K562 (cell line): ENCODE measurements at regions not wholly inside any gene's neighbourhood (a gene's known extent, or its start where the extent isn't known, plus 50 kb on each side); places are given as distances from the start of the nearest gene placed in this dataset.

Experiments used
- ATAC-seq: fragments of 200-7000 bp; cut with Tn5 transposase; 3 replicates; pipeline ENCODE4 v1.9.1; 2020; ENCODE audit warnings: moderate library complexity
- BruUV-seq: library from RNA; stranded (reverse); fragments of 400-500 nt; replicated peaks from 2 replicates; lab custom pipeline; 2021; lab: Mats Ljungman, UMichigan
- CTCF ChIA-PET: fragments of 300-600 bp; formaldehyde crosslinking; extraction: SDS; loops from one replicate; lab custom pipeline; 2021; ENCODE audit warnings: low intra/inter-chr PET ratio; lab: Yijun Ruan, JAX
- POLR2A ChIA-PET: fragments of 300-600, 350-650 bp; sonication (Branson Sonifier 250); formaldehyde crosslinking; extraction: SDS; loops from one replicate; lab custom pipeline; 2021; ENCODE audit warnings: antibody characterized with exemption, inconsistent platforms; lab: Yijun Ruan, JAX
- DNase-seq, 4 experiments: peaks; one replicate each; pipeline versions ENCODE4 v3.0.0 to v3.0.0-alpha.2; 2011 to 2018; ENCODE audit warnings: low spot score in 3 of 4, mixed read lengths in 3 of 4; ENCODE audit errors: extremely low read depth in 1 of 4
- FAIRE-seq: peaks from 2 replicates; lab custom pipeline; 2011; peaks lifted over from hg19 to GRCh38; lab: Jason Lieb, UNC
- H2AFZ ChIP-seq: 2 replicates; pipeline ENCODE4 v1.6.0; 2011; ENCODE audit warnings: low read depth, low read length, control low read depth, inconsistent platforms
- H3K27ac ChIP-seq: fragments of 200-600 bp; 3 replicates; pipeline ENCODE4 v1.8.0; 2011; ENCODE audit warnings: low read depth, mild to moderate bottlenecking, control low read depth, inconsistent platforms, low read length, moderate library complexity, mixed read lengths; ENCODE audit errors: extremely low read depth
- H3K27me3 ChIP-seq, 2 experiments: fragments of 300-600 bp in 1 of 2; 2 replicates in 1 of 2; 3 replicates in 1 of 2; pipeline versions ENCODE4 v1.6.0 to v1.8.0; 2011; ENCODE audit warnings: inconsistent platforms in 2 of 2, low read length in 2 of 2, mild to moderate bottlenecking in 1 of 2, mixed read lengths in 1 of 2, moderate library complexity in 1 of 2; ENCODE audit not compliant: control insufficient read depth in 2 of 2, insufficient read depth in 2 of 2
- H3K36me3 ChIP-seq: fragments of 300-600 bp; 3 replicates; pipeline ENCODE4 v1.8.0; 2011; ENCODE audit warnings: mild to moderate bottlenecking, low read length, inconsistent platforms; ENCODE audit not compliant: control insufficient read depth, insufficient read depth
- H3K4me1 ChIP-seq, 2 experiments: fragments of 200-600 bp in 1 of 2; replicated peaks in 1 of 2; 2 replicates in 1 of 2; 3 replicates in 1 of 2; pipeline versions ENCODE4 v1.5.1 to v1.8.0; 2011; ENCODE audit warnings: inconsistent platforms in 2 of 2, low read length in 2 of 2, mild to moderate bottlenecking in 1 of 2, mixed read lengths in 1 of 2, moderate library complexity in 1 of 2; ENCODE audit not compliant: control insufficient read depth in 2 of 2, insufficient read depth in 2 of 2
- H3K4me2 ChIP-seq: 2 replicates; pipeline ENCODE4 v1.6.1; 2011; ENCODE audit warnings: low read length, control low read depth, inconsistent platforms, mixed read lengths; ENCODE audit not compliant: insufficient read depth
- H3K4me3 ChIP-seq: fragments of 200-600 bp; sonication (generic), shearing (Covaris generic); 2 replicates; pipeline ENCODE4 v1.5.1; 2016; ENCODE audit warnings: control low read depth, inconsistent platforms
- H3K79me2 ChIP-seq: fragments of 200-600 bp; 3 replicates; pipeline ENCODE4 v1.8.0; 2011; ENCODE audit warnings: low read length, inconsistent platforms; ENCODE audit not compliant: control insufficient read depth, insufficient read depth
- H3K9ac ChIP-seq, 2 experiments: 2 replicates each; pipeline versions ENCODE4 v1.6.0 to v1.6.1; 2011; ENCODE audit warnings: low read depth in 2 of 2, low read length in 2 of 2, control low read depth in 1 of 2, inconsistent platforms in 1 of 2, mild to moderate bottlenecking in 1 of 2, mixed read lengths in 1 of 2; ENCODE audit not compliant: insufficient read depth in 1 of 2
- H3K9me1 ChIP-seq: one replicate; pipeline ENCODE4 v1.6.0; 2011; ENCODE audit warnings: inconsistent platforms, mild to moderate bottlenecking, low read length, moderate library complexity; ENCODE audit not compliant: control insufficient read depth, insufficient read depth
- H3K9me3 ChIP-seq: replicated peaks from 2 replicates; pipeline ENCODE4 v1.5.1; 2011; ENCODE audit warnings: low read depth, low read length, inconsistent platforms; ENCODE audit not compliant: control insufficient read depth, insufficient read depth
- H4K20me1 ChIP-seq: replicated peaks from 2 replicates; pipeline ENCODE4 v1.6.1; 2011; ENCODE audit warnings: low read length, inconsistent platforms, mixed read lengths; ENCODE audit not compliant: control insufficient read depth, insufficient read depth
- ERF ChIP-seq: fragments of 450-650 bp; formaldehyde crosslinking; IDR thresholded peaks from 2 replicates; pipeline ENCODE4 v1.4.0; 2020; ENCODE audit warnings: mild to moderate bottlenecking, mixed read lengths
- ETS2 ChIP-seq: IDR thresholded peaks from 2 replicates; pipeline ENCODE4 v1.6.1; 2016; ENCODE audit warnings: borderline replicate concordance, missing genetic modification characterization, mild to moderate bottlenecking, moderate library complexity, missing compliant biosample characterization; ENCODE audit not compliant: poor library complexity, severe bottlenecking
- FOXM1 ChIP-seq, 2 experiments: fragments of 450-650 bp in 1 of 2; sonication (generic) in 1 of 2; formaldehyde crosslinking in 1 of 2; IDR thresholded peaks; 2 replicates each; pipeline versions ENCODE4 v1.6.1 to v1.9.0; 2017 to 2022; ENCODE audit warnings: low read depth in 2 of 2, mild to moderate bottlenecking in 2 of 2, missing genetic modification reagents in 1 of 2, moderate library complexity in 1 of 2
- HMG20B ChIP-seq: fragments of 250-450 bp; sonication (Bioruptor Pico); IDR thresholded peaks from 2 replicates; pipeline ENCODE4 v1.5.0; 2021; ENCODE audit warnings: mild to moderate bottlenecking
- NR2C2 ChIP-seq, 2 experiments: fragments of 200-800 bp in 1 of 2; sonication (Bioruptor generic) in 1 of 2; sonication (generic) in 1 of 2; formaldehyde crosslinking in 1 of 2; IDR thresholded peaks; 2 replicates each; pipeline versions ENCODE4 v1.6.1 to v1.8.0; 2016 to 2022; ENCODE audit warnings: mild to moderate bottlenecking in 1 of 2, missing compliant biosample characterization in 1 of 2, missing genetic modification characterization in 1 of 2, missing genetic modification reagents in 1 of 2
- POLR2H ChIP-seq: IDR thresholded peaks from 2 replicates; pipeline ENCODE4 v1.6.1; 2016; ENCODE audit warnings: missing genetic modification characterization, low read depth, mild to moderate bottlenecking, control low read depth, missing compliant biosample characterization, moderate library complexity
- PRDM10 ChIP-seq: fragments of 450-650 bp; IDR thresholded peaks from 2 replicates; pipeline ENCODE4 v1.6.1; 2018; ENCODE audit not compliant: partially characterized antibody
- RCOR1 ChIP-seq, 2 experiments: IDR thresholded peaks; 2 replicates each; pipeline ENCODE4 v1.6.1; 2012; ENCODE audit warnings: low read depth in 2 of 2, low read length in 2 of 2, borderline replicate concordance in 1 of 2, improper control_type of control experiment in 1 of 2
- ZNF12 ChIP-seq: sonication (generic); formaldehyde crosslinking; IDR thresholded peaks from 2 replicates; pipeline ENCODE4 v1.4.0; 2020; ENCODE audit warnings: mild to moderate bottlenecking, missing genetic modification reagents
- ZNF407 ChIP-seq: fragments of 450-650 bp; IDR thresholded peaks from 2 replicates; pipeline ENCODE4 v1.6.1; 2016; ENCODE audit warnings: low read depth
- WGBS: fragments of 100-300 bp; shearing (Covaris generic); methylation state at CpG from one replicate; pipeline ENCODE4 v1.1.6; 2016; ENCODE audit warnings: low coverage, mixed read lengths; ENCODE audit not compliant: insufficient coverage; ENCODE audit errors: missing lambda C conversion rate; 5-methylcytosine and 5-hydroxymethylcytosine counted together
- in situ Hi-C: fragments of 300-500 bp; cut with MboI; formaldehyde crosslinking; loops from 4 replicates; pipeline ENCODE4 v1.15.0; 2018; ENCODE audit warnings: inconsistent platforms, mixed read lengths
- intact Hi-C: fragments of 100-400 bp; cut with micrococcal nuclease; formaldehyde crosslinking; loops from 2 replicates; pipeline ENCODE4 v1.14.2; 2022

DNA sequence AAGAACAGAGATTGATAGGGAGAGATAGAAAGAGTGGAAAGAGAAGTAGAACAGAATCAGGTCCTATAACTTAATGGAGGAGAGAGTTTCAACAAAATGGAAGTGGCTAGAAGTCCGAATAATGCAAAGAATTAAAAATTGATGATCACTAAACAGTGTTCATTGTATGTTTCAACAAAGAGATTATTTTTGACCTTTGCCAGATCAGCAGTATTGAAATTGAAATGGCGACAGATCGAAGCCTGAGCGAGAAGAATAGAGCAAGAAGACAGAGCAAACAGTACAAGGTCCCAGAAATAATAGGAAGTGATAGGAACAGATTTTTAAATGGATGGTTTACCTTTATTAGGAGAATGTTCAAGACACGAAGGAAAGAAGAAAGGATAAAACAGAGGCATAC, 1012.8 kb upstream of the FBXO33 start:
- Histone ChIP-seq H3K4me2 (no peak overlapping the region), H3K9me1 (no peaks in the 10 kb centered on the region), H3K9me3 (no peaks in the 10 kb centered on the region), H3K4me1 (no peaks in the 10 kb centered on the region), H3K36me3 (no peaks in the 10 kb centered on the region), H3K9ac (no peak overlapping the region), H3K27ac (no peak overlapping the region), H2AFZ (no peak overlapping the region), H4K20me1 (no peaks in the 10 kb centered on the region), H3K4me3 (no peak overlapping the region), H3K79me2 (no peaks in the 10 kb centered on the region), H3K27me3 (no peaks in the 10 kb centered on the region)
- no TSS peak for BruUV-seq
- DNase-seq (no peak), ATAC-seq (no peak), FAIRE-seq (no peak)
- WGBS = 2% methylated on average over 5 of the region's 5 CpGs
- intact Hi-C loops = no loop called here
- POLR2A ChIA-PET = no interaction called here
- in situ Hi-C loops = no loop called here
- CTCF ChIA-PET = no interaction called here
- TF ChIP-seq FOXM1 (IDR thresholded peaks at IDR 0.05; ENCODE audit: low read depth) (no peak), FOXM1 (CRISPR knock-in tag; IDR thresholded peaks at IDR 0.05; ENCODE audit: low read depth) (no peak), NR2C2 (CRISPR knock-in tag; IDR thresholded peaks at IDR 0.05) (no peak), NR2C2 (tag; IDR thresholded peaks at IDR 0.05) (no peak), ZNF12 (CRISPR knock-in tag) (no peak), PRDM10 (no peak), POLR2H (tag) (no peak), HMG20B (CRISPR knock-in tag) (no peak), RCOR1 (IDR thresholded peaks at IDR 0.05; ENCODE audit: borderline replicate concordance in 1 of 2, low read depth in 2 of 2, low read length in 2 of 2) (no peak), ERF (no peak), ZNF407 (no peak), ETS2 (no peak)
